Suprapubic skin (tissue), 4 donors: ENCODE measurements at regions not wholly inside any gene's neighbourhood (a gene's known extent, or its start where the extent isn't known, plus 50 kb on each side); places are given as distances from the start of the nearest gene placed in this dataset.

Experiments
- DNase-seq, 2 donors: peaks; one replicate each; pipeline ENCODE4 v3.0.0-alpha.2; 2019; ENCODE audit warnings: low spot score in 2 of 2
- H3K27ac ChIP-seq: fragments of 200-600 bp; sonication (generic); one replicate; pipeline ENCODE4 v1.5.1; 2019
- H3K27me3 ChIP-seq: fragments of 200-600 bp; sonication (generic); one replicate; pipeline ENCODE4 v1.5.1; 2019
- H3K36me3 ChIP-seq: fragments of 200-600 bp; sonication (generic); one replicate; pipeline ENCODE4 v1.5.1; 2019
- H3K4me1 ChIP-seq: fragments of 200-600 bp; sonication (generic); one replicate; pipeline ENCODE4 v1.5.1; 2019
- H3K4me3 ChIP-seq: fragments of 200-600 bp; sonication (generic); one replicate; pipeline ENCODE4 v1.5.1; 2019; ENCODE audit warnings: mild to moderate bottlenecking
- H3K9me3 ChIP-seq: fragments of 200-600 bp; sonication (generic); one replicate; pipeline ENCODE4 v1.5.1; 2019
- CTCF ChIP-seq, 2 donors: fragments of 200-600 bp in 1 of 2; fragments of 450-650 bp in 1 of 2; sonication (generic) in 1 of 2; IDR thresholded peaks; one replicate each; pipeline ENCODE4 v1.5.1; 2016 to 2019; ENCODE audit warnings: antibody characterized with exemption in 2 of 2, mild to moderate bottlenecking in 1 of 2, moderate library complexity in 1 of 2
- EP300 ChIP-seq: sonication (generic); formaldehyde crosslinking; IDR thresholded peaks from one replicate; pipeline ENCODE4 v1.6.1; 2017; ENCODE audit warnings: antibody characterized with exemption
- POLR2A ChIP-seq, 2 donors: fragments of 450-650 bp; IDR thresholded peaks; one replicate each; pipeline ENCODE4 v1.6.1; 2017; ENCODE audit warnings: antibody characterized with exemption in 2 of 2, mild to moderate bottlenecking in 2 of 2, moderate library complexity in 2 of 2
- POLR2AphosphoS5 ChIP-seq, 3 donors: sonication (generic); formaldehyde crosslinking; IDR thresholded peaks; one replicate each; pipeline ENCODE4 v1.6.1; 2017; ENCODE audit warnings: antibody characterized with exemption in 3 of 3
- WGBS: methylation state at CpG from one replicate; pipeline ENCODE4 v1.1.5; 2018; 5-methylcytosine and 5-hydroxymethylcytosine counted together

GRCh38 chr11:109884501-109884900 lies 208.7 kb upstream of the ZC3H12C start:
- no peaks in the 10 kb centered on the region for H3K36me3 ChIP-seq
- no peaks in the 10 kb centered on the region for H3K9me3 ChIP-seq
- WGBS = 86% methylated on average over 4 of the region's 4 CpGs
- no peak overlapping the region for H3K4me3 ChIP-seq
- no peak overlapping the region for H3K27ac ChIP-seq
- TF ChIP-seq CTCF (IDR thresholded peaks at IDR 0.05) = no peak
- TF ChIP-seq EP300 = no peak
- TF ChIP-seq POLR2A (IDR thresholded peaks at IDR 0.05) = no peak
- TF ChIP-seq POLR2AphosphoS5 (IDR thresholded peaks at IDR 0.05) = no peak
- H3K4me1 ChIP-seq = no peaks in the 10 kb centered on the region
- no peaks in the 10 kb centered on the region for H3K27me3 ChIP-seq
- DNase-seq = no peak

GRCh38 chr11:109885006-109885405 lies 208.2 kb upstream of the ZC3H12C start:
- no peak overlapping the region for H3K4me3 ChIP-seq
- no peaks in the 10 kb centered on the region for H3K27me3 ChIP-seq
- H3K4me1 ChIP-seq = no peaks in the 10 kb centered on the region
- H3K36me3 ChIP-seq = no peaks in the 10 kb centered on the region
- no peak for DNase-seq
- no peaks in the 10 kb centered on the region for H3K9me3 ChIP-seq
- no peak overlapping the region for H3K27ac ChIP-seq
- WGBS = 59% methylated on average over 7 of the region's 7 CpGs
- TF ChIP-seq CTCF (IDR thresholded peaks at IDR 0.05) (no peak), EP300 (no peak), POLR2AphosphoS5 (IDR thresholded peaks at IDR 0.05) (no peak)

GRCh38 chr11:109892321-109892794 lies 200.8 kb upstream of the ZC3H12C start:
- no peak overlapping the region for H3K27ac ChIP-seq
- DNase-seq = no peak
- H3K36me3 ChIP-seq = no peaks in the 10 kb centered on the region
- WGBS = 48% methylated on average over 4 of the region's 4 CpGs
- H3K4me3 ChIP-seq = no peak overlapping the region
- no peaks in the 10 kb centered on the region for H3K9me3 ChIP-seq
- no peaks in the 10 kb centered on the region for H3K27me3 ChIP-seq
- H3K4me1 ChIP-seq = no peaks in the 10 kb centered on the region
- TF ChIP-seq CTCF (IDR thresholded peaks at IDR 0.05) (no peak), EP300 (no peak), POLR2AphosphoS5 (IDR thresholded peaks at IDR 0.05) (no peak), POLR2A (IDR thresholded peaks at IDR 0.05) (no peak)

- DNase-seq = no peak
- Histone ChIP-seq H3K4me1 (no peaks in the 10 kb centered on the region), H3K27me3 (no peaks in the 10 kb centered on the region), H3K4me3 (no peak overlapping the region), H3K36me3 (no peaks in the 10 kb centered on the region), H3K9me3 (peaks cover 6% of the 10 kb centered on the region), H3K27ac (no peak overlapping the region)
- WGBS = 72% methylated on average over 1 of the region's 1 CpG
- TF ChIP-seq POLR2A (IDR thresholded peaks at IDR 0.05) (no peak), CTCF (IDR thresholded peaks at IDR 0.05) (no peak), POLR2AphosphoS5 (IDR thresholded peaks at IDR 0.05) (no peak), EP300 (no peak)
Measured at GRCh38 chr11:109894242-109894641, 198.9 kb upstream of the ZC3H12C start.

- Histone ChIP-seq H3K27ac (no peak overlapping the region), H3K4me1 (no peaks in the 10 kb centered on the region), H3K4me3 (no peak overlapping the region), H3K9me3 (peaks cover 6% of the 10 kb centered on the region), H3K27me3 (no peaks in the 10 kb centered on the region), H3K36me3 (no peaks in the 10 kb centered on the region)
- DNase-seq = no peak
- TF ChIP-seq POLR2AphosphoS5 (IDR thresholded peaks at IDR 0.05) (no peak), POLR2A (IDR thresholded peaks at IDR 0.05) (no peak), EP300 (no peak), CTCF (IDR thresholded peaks at IDR 0.05) (no peak)
- 87% methylated on average over 2 of the region's 2 CpGs for WGBS
Measured at GRCh38 chr11:109898592-109898991, 194.6 kb upstream of the ZC3H12C start.
